WERI-Rb-1 (cell line): ENCODE measurements at regions not wholly inside any gene's neighbourhood (a gene's known extent, or its start where the extent isn't known, plus 50 kb on each side); places are given as distances from the start of the nearest gene placed in this dataset.

ENCODE experiments used
- DNase-seq: peaks from one replicate; pipeline ENCODE4 v3.0.0-alpha.2; 2020
- H3K27ac ChIP-seq: fragments of 250-450 bp; sonication (Bioruptor Pico); 2 replicates; pipeline ENCODE4 v1.5.1; 2020; ENCODE audit warnings: mild to moderate bottlenecking, moderate library complexity
- H3K27me3 ChIP-seq: fragments of 250-450 bp; sonication (Bioruptor Pico); 2 replicates; pipeline ENCODE4 v1.5.1; 2021; ENCODE audit warnings: mild to moderate bottlenecking, low read depth, moderate library complexity; ENCODE audit not compliant: insufficient read depth, severe bottlenecking
- H3K36me3 ChIP-seq: fragments of 250-450 bp; sonication (Bioruptor Pico); 2 replicates; pipeline ENCODE4 v1.5.1; 2020; ENCODE audit warnings: mild to moderate bottlenecking, moderate library complexity
- H3K4me3 ChIP-seq: 2 replicates; pipeline ENCODE4 v1.5.1; 2011; ENCODE audit warnings: low read depth, mild to moderate bottlenecking, control low read depth, low read length
- H3K9me3 ChIP-seq: fragments of 250-450 bp; sonication (Bioruptor Pico); 2 replicates; pipeline ENCODE4 v1.5.1; 2021; ENCODE audit warnings: mild to moderate bottlenecking, moderate library complexity; ENCODE audit not compliant: severe bottlenecking
- CTCF ChIP-seq: IDR thresholded peaks from 2 replicates; pipeline ENCODE4 v1.5.1; 2011; ENCODE audit warnings: low read depth, mild to moderate bottlenecking, control low read depth, inconsistent platforms, low read length

GRCh38 chr6:150734235-150734634 is 131.3 kb upstream of the MTHFD1L start:
- Histone ChIP-seq H3K4me3 (no peak overlapping the region), H3K27ac (no peak overlapping the region), H3K27me3 (peaks cover 3% of the 10 kb centered on the region), H3K9me3 (no peaks in the 10 kb centered on the region), H3K36me3 (no peaks in the 10 kb centered on the region)
- no peak for TF ChIP-seq CTCF
- DNase-seq = no peak

GRCh38 chr6:150735341-150735851 is 130.1 kb upstream of the MTHFD1L start:
- no peak overlapping the region for H3K4me3 ChIP-seq
- no peaks in the 10 kb centered on the region for H3K36me3 ChIP-seq
- H3K27me3 ChIP-seq = peaks cover 3% of the 10 kb centered on the region
- no peak for DNase-seq
- H3K9me3 ChIP-seq = no peaks in the 10 kb centered on the region
- no peak overlapping the region for H3K27ac ChIP-seq
- TF ChIP-seq CTCF = no peak

GRCh38 chr6:150738092-150738629 is 127.3 kb upstream of the MTHFD1L start:
- TF ChIP-seq CTCF = no peak
- Histone ChIP-seq H3K27me3 (peaks cover 8% of the 10 kb centered on the region), H3K27ac (no peak overlapping the region), H3K4me3 (no peak overlapping the region), H3K36me3 (no peaks in the 10 kb centered on the region), H3K9me3 (no peaks in the 10 kb centered on the region)
- DNase-seq = no peak

GRCh38 chr6:150739711-150740349 is 125.7 kb upstream of the MTHFD1L start:
- no peak for TF ChIP-seq CTCF
- DNase-seq = no peak
- H3K4me3 ChIP-seq = no peak overlapping the region
- no peaks in the 10 kb centered on the region for H3K9me3 ChIP-seq
- H3K27me3 ChIP-seq = peaks cover 8% of the 10 kb centered on the region
- H3K27ac ChIP-seq = no peak overlapping the region
- no peaks in the 10 kb centered on the region for H3K36me3 ChIP-seq

- Histone ChIP-seq H3K36me3 (no peaks in the 10 kb centered on the region), H3K27ac (no peak overlapping the region)
Observed at GRCh38 chr6:150740453-150740852, 125.0 kb upstream of the MTHFD1L start.

More at GRCh38 chr6:150740453-150740852, 125.0 kb upstream of the MTHFD1L start:
- Histone ChIP-seq H3K27me3 (peaks cover 7% of the 10 kb centered on the region), H3K9me3 (no peaks in the 10 kb centered on the region), H3K4me3 (no peak overlapping the region)
- no peak for DNase-seq
- TF ChIP-seq CTCF = no peak
